ENCODE measurements at regions not wholly inside any gene's neighbourhood (a gene's known extent, or its start where the extent isn't known, plus 50 kb on each side); places are given as distances from the start of the nearest gene placed in this dataset.
"Not testable (repeated sequence)": the region's sequence is repeated elsewhere in the genome, so short reads cannot be mapped to it uniquely, and the experiment has no call there.

GRCh38 chr15:93413745-93414144 is 324.7 kb upstream of the RGMA start:
- no peak for DNase-seq

GRCh38 chr15:93399121-93399520 is 310.1 kb upstream of the RGMA start:
- DNase-seq, result no peak

- DNase-seq, result no peak
These were observed 300.2 kb upstream of the RGMA start for GRCh38 chr15:93389211-93389610.

GRCh38 chr15:93384886-93385285 is 295.9 kb upstream of the RGMA start:
- no peak for DNase-seq

DNA sequence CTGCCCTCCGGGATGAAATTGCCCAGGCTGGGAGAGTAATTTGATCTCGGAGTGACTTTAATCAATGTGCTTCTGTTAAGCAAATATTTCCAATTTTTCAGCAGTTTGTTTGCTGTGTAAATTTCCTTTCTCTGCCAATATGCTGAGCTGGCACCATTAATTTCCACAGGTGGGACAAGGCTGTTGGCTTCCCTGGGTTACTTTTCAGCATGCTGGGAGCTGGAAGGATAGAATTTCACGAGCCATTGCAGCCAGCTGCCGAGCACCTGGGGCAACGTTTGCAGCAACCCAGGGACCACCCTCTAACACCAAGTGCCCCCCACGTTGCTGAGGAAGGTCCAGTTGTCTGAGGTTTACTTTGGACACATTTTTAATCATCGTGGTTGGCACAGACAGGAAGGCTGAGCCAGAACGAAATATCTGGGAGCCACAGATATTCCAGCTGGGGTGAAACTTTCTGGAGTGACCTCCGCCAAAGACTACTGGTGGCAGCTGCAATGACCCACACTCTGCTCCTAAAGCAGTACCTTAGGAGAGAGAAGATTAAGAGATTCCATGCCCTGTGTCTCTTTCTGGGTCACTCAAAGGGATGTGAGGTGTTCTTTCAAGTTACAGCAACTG is 293.3 kb upstream of the RGMA start:
- no peak for DNase-seq

GRCh38 chr15:93378558-93378957 is 289.5 kb upstream of the RGMA start:
- DNase-seq, result no peak

GRCh38 chr15:93372865-93373223 is 283.8 kb upstream of the RGMA start:
- DNase-seq, result no peak

GRCh38 chr15:93372208-93372864 is 283.3 kb upstream of the RGMA start:
- DNase-seq, result no peak

GRCh38 chr15:93366387-93367100 is 277.5 kb upstream of the RGMA start:
- DNase-seq, result no peak

- DNase-seq, result no peak
These were observed 273.8 kb upstream of the RGMA start for GRCh38 chr15:93362821-93363220.

DNA sequence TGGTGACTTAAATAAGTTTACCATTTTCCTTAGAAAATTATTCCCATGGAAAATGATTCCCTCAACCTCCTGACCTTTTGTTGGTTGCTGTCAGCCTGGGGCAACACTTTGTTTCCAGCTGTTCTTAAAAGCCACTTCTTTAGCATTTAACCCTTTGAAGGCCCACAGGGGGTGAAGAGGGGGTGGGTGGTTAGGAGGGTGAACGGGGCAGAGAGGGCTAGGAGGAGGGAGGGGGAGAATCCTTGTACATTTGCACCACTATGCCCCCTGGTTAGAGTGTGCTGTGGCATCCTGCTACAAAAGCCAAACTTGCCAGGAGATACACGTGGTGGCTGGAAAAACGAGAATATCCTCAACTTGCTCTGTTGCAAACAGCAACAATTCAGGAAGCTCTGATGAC is 273.2 kb upstream of the RGMA start:
- DNase-seq, result no peak

DNA sequence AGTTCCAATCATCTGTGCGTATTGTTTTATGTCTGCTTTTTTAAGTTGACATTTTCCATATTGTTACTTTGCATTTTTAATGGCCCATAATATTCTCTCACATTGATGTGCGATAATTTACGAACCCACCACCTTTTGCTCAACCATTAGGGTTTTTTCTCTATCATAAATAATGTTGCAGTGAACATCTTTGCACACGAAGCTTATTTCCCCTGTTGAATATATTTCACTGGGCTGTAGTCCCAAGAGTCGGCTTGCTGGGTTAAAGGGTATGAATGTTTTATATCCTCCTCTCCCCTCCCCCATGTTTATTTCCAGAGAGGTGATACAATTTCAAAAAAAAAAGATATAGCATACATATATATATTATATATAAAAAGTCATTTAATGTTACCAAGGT is 272.7 kb upstream of the RGMA start:
- DNase-seq, result no peak

DNA sequence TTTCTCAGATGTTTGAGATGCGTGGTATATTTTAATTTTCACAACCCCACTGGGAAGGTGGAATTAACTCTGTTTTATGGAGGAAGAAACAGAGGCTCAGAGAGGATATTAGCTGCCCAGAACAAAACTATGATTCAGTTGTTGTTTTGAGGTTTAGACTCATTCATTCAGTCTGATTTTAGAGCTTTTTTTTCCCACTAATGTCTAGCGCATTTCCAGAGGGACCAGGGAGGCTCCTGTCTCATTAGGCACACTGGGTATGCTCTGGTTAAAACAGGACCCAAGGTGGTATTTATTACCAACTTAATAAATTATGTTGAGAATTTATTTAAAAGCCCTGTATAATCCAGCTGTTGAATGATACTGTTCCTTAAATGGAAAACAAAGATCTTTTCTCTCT is 272.0 kb upstream of the RGMA start:
- no peak for DNase-seq

DNA sequence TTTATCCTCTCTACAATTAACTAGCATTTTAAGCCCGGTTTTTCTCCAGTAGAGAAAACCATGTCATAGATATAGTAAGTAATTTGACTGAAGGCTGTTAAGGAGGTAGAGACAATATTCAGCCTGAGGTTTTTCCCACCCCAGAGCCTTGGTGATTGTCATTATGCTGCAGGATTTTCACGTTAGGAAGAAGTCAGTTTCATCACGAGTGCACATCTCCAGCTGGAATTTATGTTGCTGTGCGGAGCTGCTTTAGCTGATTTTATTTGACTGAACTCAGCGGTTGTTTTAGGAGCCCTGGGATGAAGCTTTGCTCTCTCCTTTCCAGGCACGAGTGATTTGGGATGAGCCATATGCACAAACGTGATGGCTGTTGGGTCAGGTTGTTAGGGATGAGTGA is 271.3 kb upstream of the RGMA start:
- DNase-seq, result no peak

DNA sequence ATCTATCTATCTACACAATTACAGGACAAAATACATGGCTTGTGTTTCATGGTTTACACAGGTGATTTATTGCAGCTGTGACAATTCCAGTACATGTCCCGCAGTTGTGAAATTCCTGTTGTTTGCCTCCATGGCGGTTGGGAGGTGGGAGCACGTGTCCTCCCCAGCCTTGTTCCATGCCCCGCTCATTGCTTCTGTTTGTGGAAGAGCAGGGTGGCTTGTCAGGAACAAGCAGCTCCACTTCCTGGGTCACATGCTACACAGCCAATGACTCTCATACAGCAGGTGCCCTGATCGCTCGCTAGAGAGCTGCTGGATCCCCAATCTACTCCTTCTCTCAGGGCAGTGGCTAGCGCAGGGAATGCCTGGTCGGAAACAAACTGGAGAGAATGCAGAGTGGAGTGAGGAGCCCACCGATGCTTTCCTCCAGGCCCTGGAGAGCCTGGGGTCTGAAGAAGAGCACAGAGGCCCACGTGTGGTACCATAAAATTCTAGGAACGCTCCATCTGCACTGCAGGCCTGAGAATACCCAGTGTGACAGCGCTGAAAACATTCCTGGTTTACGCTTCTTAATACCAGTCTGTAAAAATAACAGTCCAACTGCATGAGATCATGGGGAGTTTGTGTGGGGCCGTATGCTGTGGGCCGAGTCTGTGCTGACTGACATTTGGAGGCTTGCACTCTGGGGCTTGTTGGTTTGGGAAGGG is 270.6 kb upstream of the RGMA start:
- DNase-seq, result no peak

DNA sequence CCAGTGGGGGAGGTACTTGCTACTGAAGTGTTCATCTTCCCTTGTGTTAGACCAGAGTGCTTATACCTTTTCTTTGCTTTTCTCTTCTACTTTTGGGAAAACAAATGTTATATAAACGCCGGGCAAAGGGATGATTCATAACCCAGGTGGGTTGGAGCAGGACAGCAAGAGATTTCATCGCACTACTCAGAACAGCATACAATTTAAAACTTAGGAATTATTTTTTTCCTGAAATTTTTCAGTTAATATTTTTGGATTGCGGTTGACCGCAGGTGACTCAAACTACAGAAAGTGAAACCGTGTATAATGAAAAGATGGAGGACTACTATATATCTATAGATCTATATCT is 270.0 kb upstream of the RGMA start:
- DNase-seq, result no peak

GRCh38 chr15:93358166-93359059 is 269.4 kb upstream of the RGMA start:
- DNase-seq, result no peak

DNA sequence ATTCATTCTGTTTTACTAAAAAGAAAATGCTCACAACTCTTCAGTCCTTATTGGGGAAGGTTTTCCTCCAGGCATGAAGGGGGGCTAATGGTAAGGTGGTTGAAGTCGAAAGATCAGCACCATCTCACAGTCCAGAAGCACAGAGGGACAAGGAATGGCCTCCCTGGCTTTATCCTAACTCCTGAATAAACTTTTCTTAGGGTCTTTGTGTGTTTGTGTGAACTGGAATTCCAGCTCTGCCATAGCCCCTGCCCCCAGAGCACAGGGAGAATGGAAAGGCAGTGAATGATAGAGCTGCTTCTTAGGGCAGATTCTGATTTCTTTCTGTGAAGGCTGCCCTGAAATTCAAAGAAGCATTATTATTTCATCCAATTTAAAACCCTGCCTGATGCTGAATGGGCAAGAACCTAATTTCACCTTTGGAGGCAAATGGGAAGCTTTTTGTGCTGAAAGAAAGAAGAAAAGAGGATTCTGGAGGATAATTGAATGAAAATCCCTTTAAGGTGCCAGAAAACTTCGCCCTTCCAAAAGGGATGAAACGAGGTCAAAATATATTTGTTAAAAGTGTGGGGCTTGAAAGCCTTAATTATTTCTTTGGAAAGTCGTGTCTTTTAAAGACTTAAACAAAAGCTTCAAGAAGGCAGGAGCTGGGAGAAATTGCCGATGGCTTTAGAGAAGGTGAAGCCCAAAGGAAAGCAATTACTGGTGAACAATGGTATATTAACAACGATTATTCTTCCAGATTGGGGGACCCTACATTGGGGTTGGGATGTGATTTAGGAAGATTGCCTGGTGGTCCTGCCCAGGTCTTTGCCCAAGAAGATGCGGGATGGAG is 259.9 kb upstream of the RGMA start:
- DNase-seq, result no peak

DNA sequence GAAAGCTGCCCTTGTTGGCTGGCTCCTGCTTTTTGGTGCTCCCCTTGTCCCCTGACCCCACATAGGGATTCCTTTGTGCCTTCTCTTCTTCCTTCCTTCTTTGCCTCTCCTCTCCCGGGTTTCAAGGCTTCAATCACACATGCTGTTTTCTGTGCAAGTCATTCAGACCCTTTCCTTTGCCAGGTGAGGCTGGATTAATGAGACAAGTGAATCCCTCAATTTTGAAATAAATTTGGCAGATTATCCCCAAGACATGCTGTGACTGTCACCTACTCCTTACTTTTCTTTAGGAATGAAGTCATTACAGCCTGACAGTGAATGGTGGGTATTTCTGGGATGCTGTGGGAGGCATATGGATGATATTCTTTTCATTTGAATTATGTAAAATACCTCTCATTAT is 259.0 kb upstream of the RGMA start:
- DNase-seq, result no peak

GRCh38 chr15:93345981-93346380 is 257.0 kb upstream of the RGMA start:
- DNase-seq, result no peak

GRCh38 chr15:93343402-93343801 is 254.4 kb upstream of the RGMA start:
- DNase-seq, result not testable (repeated sequence)

DNA sequence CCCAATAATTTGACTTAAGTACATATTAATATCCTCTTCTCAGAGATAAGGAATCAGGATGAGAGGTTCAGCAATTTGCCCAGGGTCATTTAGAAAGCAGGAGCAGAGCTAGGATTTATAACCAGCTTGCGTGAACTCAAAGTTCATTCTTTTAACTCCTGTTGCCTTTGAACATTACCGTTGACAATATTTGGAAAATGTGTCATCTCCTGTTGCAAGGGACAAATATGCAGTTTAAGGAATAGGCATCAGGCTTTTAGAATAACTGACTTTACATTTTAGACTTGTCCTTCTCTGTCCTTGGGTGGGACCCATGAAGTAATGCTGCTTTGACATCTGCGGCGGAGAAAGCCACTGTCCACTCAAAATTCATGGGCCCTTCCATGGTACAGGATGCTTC is 252.2 kb upstream of the RGMA start:
- DNase-seq, result no peak

Data from NCI-H774 (cell line).